H9 (cell line): ENCODE measurements at regions not wholly inside any gene's neighbourhood (a gene's known extent, or its start where the extent isn't known, plus 50 kb on each side); places are given as distances from the start of the nearest gene placed in this dataset.

Experiments
- DNase-seq: peaks from one replicate; pipeline ENCODE4 v3.0.0-alpha.2; 2017
- H2AFZ ChIP-seq: one replicate; pipeline ENCODE4 v1.6.1; 2013; ENCODE audit warnings: mild to moderate bottlenecking, low read length, control low read depth, moderate library complexity
- H2AK5ac ChIP-seq: 2 replicates; pipeline ENCODE4 v1.6.1; 2013; ENCODE audit warnings: low read length, control low read depth, mixed read lengths; ENCODE audit not compliant: insufficient read length
- H2BK120ac ChIP-seq: one replicate; pipeline ENCODE4 v1.6.1; 2013; ENCODE audit warnings: low read depth, mild to moderate bottlenecking, low read length, control low read depth, inconsistent platforms; ENCODE audit not compliant: poor library complexity, severe bottlenecking
- H2BK12ac ChIP-seq: 2 replicates; pipeline ENCODE4 v1.6.1; 2013; ENCODE audit warnings: low read length, control low read depth, mixed read lengths, low read depth; ENCODE audit not compliant: insufficient read length
- H2BK15ac ChIP-seq: 2 replicates; pipeline ENCODE4 v1.6.1; 2013; ENCODE audit warnings: low read depth, low read length, control low read depth
- H2BK20ac ChIP-seq: one replicate; pipeline ENCODE4 v1.6.1; 2013; ENCODE audit warnings: low read depth, mild to moderate bottlenecking, low read length, control low read depth, inconsistent platforms; ENCODE audit not compliant: poor library complexity, severe bottlenecking
- H2BK5ac ChIP-seq: 2 replicates; pipeline ENCODE4 v1.6.1; 2013; ENCODE audit warnings: low read length, control low read depth, mixed read lengths; ENCODE audit not compliant: insufficient read length
- H3K14ac ChIP-seq: 2 replicates; pipeline ENCODE4 v1.6.1; 2013; ENCODE audit warnings: low read length, control low read depth; ENCODE audit not compliant: insufficient read depth
- H3K18ac ChIP-seq: 2 replicates; pipeline ENCODE4 v1.6.1; 2013; ENCODE audit warnings: low read depth, mild to moderate bottlenecking, mixed read lengths, low read length, control low read depth; ENCODE audit not compliant: insufficient read length
- H3K23ac ChIP-seq: 2 replicates; pipeline ENCODE4 v1.6.1; 2013; ENCODE audit warnings: low read length, control low read depth, mixed read lengths, low read depth; ENCODE audit not compliant: insufficient read length
- H3K23me2 ChIP-seq: 2 replicates; pipeline ENCODE4 v1.6.1; 2013; ENCODE audit warnings: low read depth, mild to moderate bottlenecking, mixed read lengths, low read length, control low read depth; ENCODE audit not compliant: insufficient read length, poor library complexity, severe bottlenecking
- H3K27ac ChIP-seq: 2 replicates; pipeline ENCODE4 v1.5.1; 2013; ENCODE audit warnings: low read length, control low read depth, mixed read lengths, low read depth; ENCODE audit not compliant: insufficient read length
- H3K27me3 ChIP-seq: 2 replicates; pipeline ENCODE4 v1.6.1; 2013; ENCODE audit warnings: low read length, control low read depth, inconsistent platforms; ENCODE audit not compliant: insufficient read depth
- H3K4ac ChIP-seq: 2 replicates; pipeline ENCODE4 v1.6.1; 2013; ENCODE audit warnings: low read depth, mild to moderate bottlenecking, control low read depth, inconsistent platforms, low read length, moderate library complexity
- H3K4me1 ChIP-seq: 2 replicates; pipeline ENCODE4 v1.6.1; 2013; ENCODE audit warnings: low read length, control low read depth, inconsistent platforms; ENCODE audit not compliant: insufficient read depth
- H3K4me2 ChIP-seq: 2 replicates; pipeline ENCODE4 v1.6.1; 2013; ENCODE audit warnings: low read length, control low read depth, mixed read lengths; ENCODE audit not compliant: insufficient read length, insufficient read depth
- H3K56ac ChIP-seq: 2 replicates; pipeline ENCODE4 v1.6.1; 2013; ENCODE audit warnings: low read depth, mild to moderate bottlenecking, mixed read lengths, low read length, control low read depth; ENCODE audit not compliant: insufficient read length
- H3K79me1 ChIP-seq: 2 replicates; pipeline ENCODE4 v1.6.1; 2013; ENCODE audit warnings: low read depth, mild to moderate bottlenecking, moderate library complexity, low read length, control low read depth, inconsistent platforms; ENCODE audit not compliant: insufficient read depth, poor library complexity, severe bottlenecking
- H3K79me2 ChIP-seq: 2 replicates; pipeline ENCODE4 v1.6.1; 2013; ENCODE audit warnings: low read length, control low read depth, inconsistent platforms; ENCODE audit not compliant: insufficient read depth
- H3K9ac ChIP-seq: 2 replicates; pipeline ENCODE4 v1.6.1; 2013; ENCODE audit warnings: low read length, control low read depth, mixed read lengths; ENCODE audit not compliant: insufficient read length; ENCODE audit errors: extremely low read depth
- H3K9me3 ChIP-seq: one replicate; pipeline ENCODE4 v1.6.1; 2013; ENCODE audit warnings: low read depth, low read length, inconsistent platforms; ENCODE audit not compliant: control insufficient read depth
- H3T11ph ChIP-seq: one replicate; pipeline ENCODE4 v1.6.1; 2013; ENCODE audit warnings: mild to moderate bottlenecking, low read length, control low read depth, inconsistent platforms
- H4K20me1 ChIP-seq: one replicate; pipeline ENCODE4 v1.6.1; 2013; ENCODE audit not compliant: control insufficient read depth, insufficient read length, insufficient read depth
- H4K5ac ChIP-seq: 2 replicates; pipeline ENCODE4 v1.6.1; 2013; ENCODE audit warnings: low read depth, mild to moderate bottlenecking, mixed read lengths, low read length, control low read depth; ENCODE audit not compliant: insufficient read length
- H4K8ac ChIP-seq: replicated peaks from 2 replicates; pipeline ENCODE4 v1.6.1; 2013; ENCODE audit warnings: low read length, control low read depth, mixed read lengths, low read depth; ENCODE audit not compliant: insufficient read length
- H4K91ac ChIP-seq: 2 replicates; pipeline ENCODE4 v1.6.1; 2013; ENCODE audit warnings: low read depth, mild to moderate bottlenecking, moderate library complexity, mixed read lengths, low read length, control low read depth; ENCODE audit not compliant: insufficient read length
- H3K27ac Mint-ChIP-seq, 3 experiments: 2 replicates in 2 of 3; 3 replicates in 1 of 3; pipeline ENCODE4 v1.8.0; 2020 to 2021; ENCODE audit warnings: mixed read lengths in 3 of 3, mild to moderate bottlenecking in 1 of 3, moderate library complexity in 1 of 3
- H3K27me3 Mint-ChIP-seq: 2 replicates; pipeline ENCODE4 v1.8.0; 2021; ENCODE audit warnings: low read depth, mild to moderate bottlenecking, moderate library complexity, mixed read lengths
- H3K36me3 Mint-ChIP-seq, 3 experiments: 2 replicates in 2 of 3; 3 replicates in 1 of 3; pipeline ENCODE4 v1.8.0; 2020 to 2021; ENCODE audit warnings: low read depth in 3 of 3, mixed read lengths in 3 of 3; ENCODE audit not compliant: insufficient read depth in 1 of 3
- H3K4me1 Mint-ChIP-seq, 2 experiments: 2 replicates each; pipeline ENCODE4 v1.8.0; 2020; ENCODE audit warnings: mixed read lengths in 2 of 2
- H3K4me3 Mint-ChIP-seq, 2 experiments: 2 replicates in 1 of 2; 3 replicates in 1 of 2; pipeline ENCODE4 v1.8.0; 2020 to 2021; ENCODE audit warnings: mild to moderate bottlenecking in 2 of 2, mixed read lengths in 2 of 2, moderate library complexity in 1 of 2
- H3K9me3 Mint-ChIP-seq, 2 experiments: 2 replicates in 1 of 2; 3 replicates in 1 of 2; pipeline ENCODE4 v1.8.0; 2020; ENCODE audit warnings: mild to moderate bottlenecking in 2 of 2, mixed read lengths in 2 of 2, moderate library complexity in 1 of 2
- WGBS: extraction: QIAGEN DNeasy Blood & Tissue Kit; methylation state at CpG from one replicate; pipeline ENCODE4 v1.1.7; 2013; ENCODE audit warnings: missing lambda C conversion rate, low lambda C conversion rate, mixed read lengths; ENCODE audit not compliant: insufficient read length; ENCODE audit errors: extremely low coverage; 5-methylcytosine and 5-hydroxymethylcytosine counted together
- TF ChIP-seq, protein P1 (sequence below): fragments of 200-600 bp; sonication (generic); conservative IDR thresholded peaks from 3 replicates; pipeline ENCODE4 v1.8.0; 2021; ENCODE audit warnings: antibody characterized with exemption, mild to moderate bottlenecking

DNA sequence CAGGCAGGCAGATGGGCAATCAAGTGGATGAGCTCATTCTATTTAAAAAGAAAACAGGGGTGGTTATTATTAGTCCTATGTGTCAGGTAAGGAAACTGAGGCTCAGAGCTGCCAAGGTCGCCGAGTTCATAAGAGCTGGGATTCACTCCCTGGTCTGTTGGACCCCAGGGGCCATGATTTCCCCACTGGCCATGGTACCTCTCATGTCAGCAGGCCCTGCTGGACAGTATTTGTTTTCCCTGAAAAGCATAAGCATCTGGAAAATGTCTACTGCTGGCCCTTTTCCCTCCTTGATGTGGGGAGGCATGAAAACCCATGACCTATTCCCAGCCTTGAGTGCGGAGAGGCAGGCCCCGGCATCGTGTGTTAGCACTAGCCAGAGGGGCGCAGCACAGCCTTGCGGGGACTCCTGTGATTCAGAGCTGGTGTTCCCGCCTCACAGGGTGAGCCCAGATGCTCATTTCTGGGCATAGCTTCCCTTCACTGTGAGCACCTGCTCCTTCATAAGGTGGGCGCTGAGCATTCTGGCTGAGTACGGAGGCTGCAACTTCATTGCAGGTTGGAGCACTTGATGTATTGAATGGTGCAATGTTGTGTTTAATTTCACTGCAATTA, 617.5 kb downstream of the PTPRU start:
- Mint-ChIP-seq H3K27me3 (peaks cover 5% of the 10 kb centered on the region; the same call in 1 of the 2 replicates), H3K36me3 (no peaks in the 10 kb centered on the region), H3K4me3 (no peak overlapping the region), H3K4me1 (peaks cover 0 to 5% of the 10 kb centered on the region in 2 experiments; a peak in 3 of 4 replicates), H3K27ac (no peak overlapping the region), H3K9me3 (no peaks in the 10 kb centered on the region; a peak in 1 of 5 replicates)
- no peak overlapping the region for H4K8ac ChIP-seq
- no peak overlapping the region for H2BK20ac ChIP-seq
- TF ChIP-seq, protein P1, sequence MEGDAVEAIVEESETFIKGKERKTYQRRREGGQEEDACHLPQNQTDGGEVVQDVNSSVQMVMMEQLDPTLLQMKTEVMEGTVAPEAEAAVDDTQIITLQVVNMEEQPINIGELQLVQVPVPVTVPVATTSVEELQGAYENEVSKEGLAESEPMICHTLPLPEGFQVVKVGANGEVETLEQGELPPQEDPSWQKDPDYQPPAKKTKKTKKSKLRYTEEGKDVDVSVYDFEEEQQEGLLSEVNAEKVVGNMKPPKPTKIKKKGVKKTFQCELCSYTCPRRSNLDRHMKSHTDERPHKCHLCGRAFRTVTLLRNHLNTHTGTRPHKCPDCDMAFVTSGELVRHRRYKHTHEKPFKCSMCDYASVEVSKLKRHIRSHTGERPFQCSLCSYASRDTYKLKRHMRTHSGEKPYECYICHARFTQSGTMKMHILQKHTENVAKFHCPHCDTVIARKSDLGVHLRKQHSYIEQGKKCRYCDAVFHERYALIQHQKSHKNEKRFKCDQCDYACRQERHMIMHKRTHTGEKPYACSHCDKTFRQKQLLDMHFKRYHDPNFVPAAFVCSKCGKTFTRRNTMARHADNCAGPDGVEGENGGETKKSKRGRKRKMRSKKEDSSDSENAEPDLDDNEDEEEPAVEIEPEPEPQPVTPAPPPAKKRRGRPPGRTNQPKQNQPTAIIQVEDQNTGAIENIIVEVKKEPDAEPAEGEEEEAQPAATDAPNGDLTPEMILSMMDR, result no peak
- no peak overlapping the region for H2BK5ac ChIP-seq
- peak; percentile 24 for DNase-seq
- no peak overlapping the region for H2BK12ac ChIP-seq
- H3K56ac ChIP-seq, result no peak overlapping the region
- H3K79me1 ChIP-seq, result no peaks in the 10 kb centered on the region
- no peaks in the 10 kb centered on the region for H3K9me3 ChIP-seq
- H3K4me1 ChIP-seq, result no peaks in the 10 kb centered on the region
- no peaks in the 10 kb centered on the region for H4K20me1 ChIP-seq
- no peak overlapping the region for H4K91ac ChIP-seq
- no peak overlapping the region for H3T11ph ChIP-seq
- no peak overlapping the region for H3K4ac ChIP-seq
- no peak overlapping the region for H2AFZ ChIP-seq
- no peak overlapping the region for H4K5ac ChIP-seq
- H3K18ac ChIP-seq, result no peak overlapping the region
- H3K23ac ChIP-seq, result no peak overlapping the region
- H3K23me2 ChIP-seq, result no peaks in the 10 kb centered on the region
- no peak overlapping the region for H3K4me2 ChIP-seq
- WGBS, result no CpG with 5 or more reads among the region's 10 CpGs
- no peaks in the 10 kb centered on the region for H3K79me2 ChIP-seq
- H3K14ac ChIP-seq, result no peak overlapping the region
- H3K27ac ChIP-seq, result no peak overlapping the region
- H3K27me3 ChIP-seq, result no peaks in the 10 kb centered on the region
- no peak overlapping the region for H2AK5ac ChIP-seq
- H2BK120ac ChIP-seq, result no peak overlapping the region
- no peak overlapping the region for H2BK15ac ChIP-seq
- no peak overlapping the region for H3K9ac ChIP-seq
